ENCODE measurements at regions not wholly inside any gene's neighbourhood (a gene's known extent, or its start where the extent isn't known, plus 50 kb on each side); places are given as distances from the start of the nearest gene placed in this dataset.

DNA sequence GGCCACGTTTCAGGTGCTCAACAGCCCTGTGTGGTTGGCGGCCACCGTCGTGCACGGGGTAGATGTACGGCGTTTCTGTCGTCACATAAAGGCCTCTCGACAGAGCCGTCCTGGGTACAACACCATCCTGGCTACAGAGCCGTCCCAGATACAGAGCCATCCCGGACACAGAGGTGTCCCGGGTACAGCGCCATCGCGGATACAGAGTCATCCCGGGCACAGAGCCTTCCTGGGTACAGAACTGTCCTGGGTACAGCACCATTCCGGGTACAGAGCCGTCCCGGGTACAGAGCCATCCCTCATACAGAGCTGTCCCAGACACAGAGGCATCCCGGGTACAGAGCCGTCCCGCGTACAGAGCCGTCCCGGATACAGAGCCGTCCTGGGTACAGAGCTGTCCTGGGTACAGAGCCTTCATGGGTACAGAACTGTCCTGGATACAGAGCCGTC, 222.7 kb upstream of the SOX1 start:
- H3K27me3 Mint-ChIP-seq, result peaks cover 12% of the 10 kb centered on the region
- DNase-seq (no peak), ATAC-seq (no peak)
- no peak overlapping the region for H3K4me3 Mint-ChIP-seq
- no peak overlapping the region for H3K27ac Mint-ChIP-seq
- no peaks in the 10 kb centered on the region for H3K36me3 Mint-ChIP-seq (ENCODE audit: low read depth)
- H3K9me3 ChIP-seq (ENCODE audit: control insufficient read depth, low read length, poor library complexity, severe bottlenecking), result no peaks in the 10 kb centered on the region
- H3K4me1 Mint-ChIP-seq, result no peaks in the 10 kb centered on the region

DNA sequence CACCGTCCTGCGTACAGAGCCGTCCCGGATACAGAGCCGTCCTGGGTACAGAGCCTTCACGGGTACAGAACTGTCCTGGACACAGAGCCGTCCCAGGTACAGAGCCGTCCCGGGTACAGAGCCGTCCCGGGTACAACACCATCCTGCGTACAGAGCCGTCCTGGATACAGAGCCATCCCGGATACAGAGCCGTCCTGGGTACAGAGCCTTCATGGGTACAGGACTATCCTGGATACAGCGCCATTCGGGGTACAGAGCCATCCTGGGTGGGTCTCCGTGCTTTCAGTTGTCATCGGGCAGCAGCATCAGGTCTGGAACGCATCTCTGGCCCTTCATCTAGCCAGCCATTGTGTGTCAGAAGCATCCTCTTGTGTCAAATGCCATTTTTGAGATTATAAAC, 222.3 kb upstream of the SOX1 start:
- no peaks in the 10 kb centered on the region for H3K4me1 Mint-ChIP-seq
- no peak overlapping the region for H3K27ac Mint-ChIP-seq
- H3K27me3 Mint-ChIP-seq, result peaks cover 12% of the 10 kb centered on the region
- ATAC-seq (no peak), DNase-seq (no peak)
- no peak overlapping the region for H3K4me3 Mint-ChIP-seq
- H3K9me3 ChIP-seq (ENCODE audit: control insufficient read depth, low read length, poor library complexity, severe bottlenecking), result no peaks in the 10 kb centered on the region
- no peaks in the 10 kb centered on the region for H3K36me3 Mint-ChIP-seq (ENCODE audit: low read depth)

DNA sequence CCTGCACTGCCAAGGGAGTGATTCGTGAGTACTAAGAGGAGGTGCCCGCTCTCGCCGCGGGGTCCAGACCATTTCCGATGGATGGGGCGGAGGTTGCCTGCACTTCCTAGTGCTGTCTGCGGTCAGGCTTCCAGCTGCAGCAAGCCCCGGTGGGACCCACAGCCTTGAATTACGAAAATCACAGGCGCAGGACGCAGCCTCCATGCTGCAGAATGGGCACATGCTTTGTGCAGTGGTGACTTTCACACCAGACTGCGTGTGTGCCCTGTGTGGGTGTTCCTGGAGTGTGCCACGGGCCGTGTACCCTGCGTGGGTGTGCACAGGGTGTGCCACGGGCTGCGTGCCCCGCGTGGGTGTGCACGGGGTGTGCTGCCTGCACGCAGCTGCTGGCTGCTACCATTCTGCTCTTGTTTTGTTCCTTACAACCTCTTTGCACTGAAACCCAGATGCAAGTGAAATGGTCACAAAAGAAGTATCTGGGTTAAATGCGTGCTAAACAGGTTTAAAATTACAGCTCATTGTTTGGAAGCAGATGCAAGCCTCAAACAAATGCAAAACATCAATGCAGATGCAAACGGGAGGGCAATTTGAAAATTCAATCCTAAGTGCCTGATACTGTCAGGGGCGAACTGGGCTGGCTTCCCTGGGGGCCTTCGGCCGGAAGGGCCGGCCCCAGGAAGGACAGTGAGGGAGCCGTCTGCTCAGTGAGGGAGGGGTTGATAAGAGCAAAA, 221.2 kb upstream of the SOX1 start:
- H3K27ac Mint-ChIP-seq, result no peak overlapping the region
- no peak overlapping the region for H3K4me3 Mint-ChIP-seq
- H3K36me3 Mint-ChIP-seq (ENCODE audit: low read depth), result no peaks in the 10 kb centered on the region
- peaks cover 12% of the 10 kb centered on the region for H3K27me3 Mint-ChIP-seq
- ATAC-seq, result no peak
- no peaks in the 10 kb centered on the region for H3K4me1 Mint-ChIP-seq
- no peak for DNase-seq
- no peaks in the 10 kb centered on the region for H3K9me3 ChIP-seq (ENCODE audit: control insufficient read depth, low read length, poor library complexity, severe bottlenecking)

DNA sequence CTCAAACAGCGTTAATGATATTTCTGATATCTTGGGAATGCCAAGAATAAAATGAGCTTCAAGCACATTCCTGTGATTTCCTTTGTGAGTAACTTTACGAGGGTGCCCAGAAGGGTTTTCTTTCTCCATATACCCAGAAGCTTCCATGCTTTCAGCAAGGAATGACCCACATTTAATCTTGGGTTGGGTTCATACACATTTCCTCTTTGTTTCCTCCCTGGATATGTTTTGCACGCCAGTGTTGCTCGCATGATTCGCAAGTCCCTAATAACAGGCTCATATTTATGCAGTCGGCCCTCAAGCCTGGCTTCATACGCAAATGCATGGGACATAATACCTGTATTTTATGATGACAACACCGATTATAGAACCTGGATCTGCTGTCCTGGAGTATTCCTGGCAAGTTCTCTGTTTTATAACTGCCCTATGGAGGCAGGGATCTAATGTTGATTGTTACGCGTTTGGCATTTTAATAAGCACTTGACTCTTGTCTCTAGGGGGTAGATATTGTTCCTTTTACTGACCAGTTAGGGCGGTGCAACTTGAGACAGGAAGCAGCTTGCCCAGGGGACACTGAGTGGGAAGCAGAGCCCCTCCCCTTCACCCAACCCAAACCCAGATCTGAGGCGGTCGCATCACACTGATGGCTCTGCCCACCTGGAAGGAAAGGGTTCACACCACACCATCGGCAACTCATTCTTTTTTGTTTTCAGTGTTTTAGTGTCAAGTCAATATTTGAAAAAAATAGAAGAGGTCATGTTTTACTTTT, 220.4 kb upstream of the SOX1 start:
- no peak overlapping the region for H3K27ac Mint-ChIP-seq
- no peaks in the 10 kb centered on the region for H3K9me3 ChIP-seq (ENCODE audit: control insufficient read depth, low read length, poor library complexity, severe bottlenecking)
- no peaks in the 10 kb centered on the region for H3K36me3 Mint-ChIP-seq (ENCODE audit: low read depth)
- ATAC-seq (no peak), DNase-seq (no peak)
- H3K4me3 Mint-ChIP-seq, result no peak overlapping the region
- no peaks in the 10 kb centered on the region for H3K4me1 Mint-ChIP-seq
- peaks cover 19% of the 10 kb centered on the region for H3K27me3 Mint-ChIP-seq

DNA sequence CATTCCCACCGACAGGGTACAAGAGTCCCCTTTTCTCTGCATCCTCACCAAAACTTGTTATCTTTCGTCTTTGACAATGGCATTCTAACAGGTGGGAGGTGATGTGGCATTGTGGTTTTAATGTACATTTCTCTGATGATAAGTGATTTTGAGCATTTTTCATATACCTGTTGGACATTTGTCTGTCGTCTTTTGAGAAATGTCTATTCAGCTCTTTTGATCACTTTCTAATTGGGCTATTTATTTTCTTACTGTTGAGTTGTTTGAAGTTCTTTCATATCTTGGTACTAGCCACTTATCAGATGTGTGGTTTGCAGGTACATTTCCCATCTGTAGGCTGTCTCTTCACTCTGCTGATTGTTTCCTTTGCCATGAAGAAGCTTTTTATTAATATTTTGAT, 219.0 kb upstream of the SOX1 start:
- no peak overlapping the region for H3K27ac Mint-ChIP-seq
- ATAC-seq, result no peak
- no peak for DNase-seq
- H3K9me3 ChIP-seq (ENCODE audit: control insufficient read depth, low read length, poor library complexity, severe bottlenecking), result no peaks in the 10 kb centered on the region
- H3K36me3 Mint-ChIP-seq (ENCODE audit: low read depth), result no peaks in the 10 kb centered on the region
- peaks cover 19% of the 10 kb centered on the region for H3K27me3 Mint-ChIP-seq
- no peaks in the 10 kb centered on the region for H3K4me1 Mint-ChIP-seq
- no peak overlapping the region for H3K4me3 Mint-ChIP-seq

DNA sequence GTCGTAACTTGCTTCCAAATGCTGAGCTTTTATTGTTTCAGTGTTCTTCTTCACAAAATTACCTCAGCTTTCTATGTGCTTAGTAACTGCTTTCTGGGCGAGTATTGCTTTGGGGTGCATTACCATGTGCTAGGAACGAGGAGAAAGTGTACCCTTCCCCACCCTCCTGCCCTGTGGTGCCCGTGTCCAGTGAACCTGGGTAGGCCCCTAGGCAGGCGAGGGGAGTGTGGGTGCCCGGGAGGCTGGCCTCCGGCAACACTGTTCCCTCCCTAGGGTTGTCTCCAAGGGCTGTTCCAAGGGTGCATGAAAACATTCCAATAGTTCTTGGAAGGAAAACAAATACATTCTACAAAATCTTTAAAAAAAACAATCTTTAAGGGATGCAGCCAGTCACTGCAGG, 216.5 kb upstream of the SOX1 start:
- Mint-ChIP-seq H3K4me3 (no peak overlapping the region), H3K36me3 (ENCODE audit: low read depth) (no peaks in the 10 kb centered on the region)
- no peak for ATAC-seq

DNA sequence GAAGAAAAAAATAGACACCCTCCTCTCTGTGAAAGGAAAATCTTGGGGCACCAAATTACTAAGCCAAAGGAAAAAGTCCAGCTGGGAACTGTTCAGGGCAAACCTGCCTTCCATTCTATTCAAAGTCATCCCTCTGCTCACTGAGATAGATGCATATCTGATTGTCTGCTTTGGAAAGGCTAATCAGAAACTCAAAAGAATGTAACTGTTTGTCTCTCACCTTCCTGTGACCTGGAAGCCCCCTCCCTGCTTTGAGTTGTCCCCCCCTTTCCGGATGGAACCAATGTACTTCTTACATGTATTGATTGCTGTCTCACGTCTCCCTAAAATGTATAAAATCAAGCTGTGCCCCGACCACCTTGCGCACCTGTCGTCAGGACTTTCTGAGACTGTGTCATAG, 216.0 kb upstream of the SOX1 start:
- DNase-seq, result no peak
- H3K27me3 Mint-ChIP-seq, result peaks cover 19% of the 10 kb centered on the region
- H3K27ac Mint-ChIP-seq, result no peak overlapping the region
- H3K4me3 Mint-ChIP-seq, result no peak overlapping the region
- H3K9me3 ChIP-seq (ENCODE audit: control insufficient read depth, low read length, poor library complexity, severe bottlenecking), result no peaks in the 10 kb centered on the region
- H3K4me1 Mint-ChIP-seq, result no peaks in the 10 kb centered on the region
- no peak for ATAC-seq
- H3K36me3 Mint-ChIP-seq (ENCODE audit: low read depth), result no peaks in the 10 kb centered on the region

More for the DNA sequence above, 216.5 kb upstream of the SOX1 start:
- Mint-ChIP-seq H3K27ac (no peak overlapping the region), H3K27me3 (peaks cover 19% of the 10 kb centered on the region), H3K4me1 (no peaks in the 10 kb centered on the region)
- no peaks in the 10 kb centered on the region for H3K9me3 ChIP-seq (ENCODE audit: control insufficient read depth, low read length, poor library complexity, severe bottlenecking)
- DNase-seq, result no peak

DNA sequence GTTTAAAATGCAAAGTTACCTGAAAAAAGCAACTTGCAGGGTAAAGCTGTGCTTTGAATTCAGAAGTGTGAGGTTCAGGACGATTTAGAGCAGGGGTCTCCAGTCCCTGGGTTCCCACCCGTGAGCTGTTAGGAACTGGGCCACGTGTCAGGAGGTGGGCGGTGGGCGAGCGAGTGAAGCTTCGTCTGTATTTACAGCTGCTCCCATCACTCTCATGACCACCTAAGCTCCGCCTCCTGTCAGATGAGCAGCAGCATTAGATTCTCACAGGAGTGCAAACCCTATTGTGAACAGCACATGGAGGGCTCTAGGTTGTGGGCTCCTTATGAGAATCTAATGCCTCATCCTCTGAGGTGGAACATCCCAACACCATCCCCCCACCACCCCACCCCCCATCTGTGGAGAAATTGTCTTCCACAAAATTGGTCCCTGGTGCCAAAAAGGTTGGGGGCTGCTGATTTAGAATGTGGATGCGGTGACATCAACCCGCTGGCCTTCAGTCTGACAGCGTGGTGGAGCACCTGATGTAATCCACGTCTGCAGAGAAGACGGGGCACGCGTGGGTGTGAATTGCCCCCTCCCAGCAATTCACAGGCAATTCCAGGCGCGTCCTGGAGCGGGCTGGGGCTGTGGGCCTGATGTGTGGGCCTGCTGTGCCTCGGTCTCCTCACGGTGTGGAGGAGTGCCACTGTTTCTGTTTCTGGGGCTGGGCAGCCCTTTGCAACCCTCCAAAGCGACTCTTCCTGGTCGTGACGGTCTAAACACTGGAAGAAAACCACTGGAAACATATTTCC, 214.0 kb upstream of the SOX1 start:
- Mint-ChIP-seq H3K36me3 (ENCODE audit: low read depth) (no peaks in the 10 kb centered on the region), H3K27ac (no peak overlapping the region)
- no peak for ATAC-seq

DNA sequence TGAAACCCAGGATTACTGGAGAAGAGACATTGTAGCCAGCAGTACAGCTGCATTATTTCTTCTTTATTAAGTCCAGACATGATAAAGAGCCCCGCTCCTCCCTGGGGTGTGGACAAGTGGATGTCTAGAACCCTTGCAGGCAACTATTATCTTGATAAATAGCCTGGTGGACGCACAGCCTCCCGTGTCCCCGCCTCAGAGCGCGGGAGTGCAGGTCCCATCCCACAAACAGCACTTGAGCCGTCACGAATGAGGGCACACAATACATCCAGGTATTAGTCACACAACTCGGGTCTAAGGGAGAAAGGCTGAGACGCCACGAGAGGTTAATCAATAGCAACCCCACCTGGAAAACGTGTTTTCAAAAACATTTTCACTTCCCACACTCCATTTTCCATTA, 213.2 kb upstream of the SOX1 start:
- no peaks in the 10 kb centered on the region for H3K9me3 ChIP-seq (ENCODE audit: control insufficient read depth, low read length, poor library complexity, severe bottlenecking)
- peaks cover 12% of the 10 kb centered on the region for H3K27me3 Mint-ChIP-seq
- no peaks in the 10 kb centered on the region for H3K36me3 Mint-ChIP-seq (ENCODE audit: low read depth)
- no peaks in the 10 kb centered on the region for H3K4me1 Mint-ChIP-seq
- no peak for DNase-seq
- H3K4me3 Mint-ChIP-seq, result no peak overlapping the region
- ATAC-seq, result no peak
- H3K27ac Mint-ChIP-seq, result no peak overlapping the region

More for the DNA sequence above, 214.0 kb upstream of the SOX1 start:
- H3K9me3 ChIP-seq (ENCODE audit: control insufficient read depth, low read length, poor library complexity, severe bottlenecking), result no peaks in the 10 kb centered on the region
- Mint-ChIP-seq H3K4me1 (no peaks in the 10 kb centered on the region), H3K27me3 (peaks cover 12% of the 10 kb centered on the region), H3K4me3 (no peak overlapping the region)
- no peak for DNase-seq

DNA sequence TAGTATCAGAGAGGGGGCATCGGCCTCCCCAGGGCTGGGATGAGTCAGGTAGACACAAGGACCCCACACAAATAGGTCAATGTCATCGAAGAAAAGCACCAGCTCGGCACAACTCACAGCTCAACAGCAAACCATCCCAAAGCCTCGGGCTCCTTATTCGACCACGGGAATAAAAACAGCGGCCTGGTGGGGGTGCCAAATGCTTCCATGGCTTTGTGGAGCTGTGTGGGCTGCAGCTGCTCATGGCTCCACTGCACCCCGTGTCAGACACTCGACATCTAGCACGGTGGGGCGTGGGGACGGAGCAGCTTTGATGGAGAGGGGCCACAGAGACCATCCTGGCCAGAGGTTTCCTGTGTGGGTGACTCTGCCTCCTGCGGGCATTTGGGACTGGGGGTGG, 212.5 kb upstream of the SOX1 start:
- no peak for ATAC-seq
- H3K27ac Mint-ChIP-seq, result no peak overlapping the region
- peaks cover 12% of the 10 kb centered on the region for H3K27me3 Mint-ChIP-seq
- H3K4me1 Mint-ChIP-seq, result no peaks in the 10 kb centered on the region
- DNase-seq, result no peak
- H3K9me3 ChIP-seq (ENCODE audit: control insufficient read depth, low read length, poor library complexity, severe bottlenecking), result no peaks in the 10 kb centered on the region
- H3K4me3 Mint-ChIP-seq, result no peak overlapping the region
- H3K36me3 Mint-ChIP-seq (ENCODE audit: low read depth), result no peaks in the 10 kb centered on the region

DNA sequence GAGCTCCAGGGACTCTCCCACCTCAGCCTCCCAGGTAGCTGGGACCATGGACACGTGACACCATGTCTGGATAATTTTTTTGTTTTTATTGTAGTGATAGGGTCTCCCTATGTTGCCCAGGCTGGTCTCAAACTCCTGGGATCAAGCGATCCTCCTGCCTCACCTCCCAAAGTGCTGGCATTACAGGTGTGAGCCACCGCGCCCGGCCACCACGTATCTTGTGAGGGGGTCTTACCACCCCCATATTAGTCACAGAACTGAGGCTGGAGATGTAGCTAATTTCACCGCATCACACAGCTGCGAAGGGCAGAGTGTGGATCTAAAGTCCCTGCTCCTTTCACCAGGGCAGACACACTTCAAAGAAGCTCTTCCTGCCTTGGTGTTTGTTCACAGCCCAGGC, 211.8 kb upstream of the SOX1 start:
- Mint-ChIP-seq H3K27ac (no peak overlapping the region), H3K36me3 (ENCODE audit: low read depth) (no peaks in the 10 kb centered on the region), H3K27me3 (peaks cover 12% of the 10 kb centered on the region), H3K4me1 (no peaks in the 10 kb centered on the region), H3K4me3 (no peak overlapping the region)
- DNase-seq, result no peak
- no peaks in the 10 kb centered on the region for H3K9me3 ChIP-seq (ENCODE audit: control insufficient read depth, low read length, poor library complexity, severe bottlenecking)
- no peak for ATAC-seq

DNA sequence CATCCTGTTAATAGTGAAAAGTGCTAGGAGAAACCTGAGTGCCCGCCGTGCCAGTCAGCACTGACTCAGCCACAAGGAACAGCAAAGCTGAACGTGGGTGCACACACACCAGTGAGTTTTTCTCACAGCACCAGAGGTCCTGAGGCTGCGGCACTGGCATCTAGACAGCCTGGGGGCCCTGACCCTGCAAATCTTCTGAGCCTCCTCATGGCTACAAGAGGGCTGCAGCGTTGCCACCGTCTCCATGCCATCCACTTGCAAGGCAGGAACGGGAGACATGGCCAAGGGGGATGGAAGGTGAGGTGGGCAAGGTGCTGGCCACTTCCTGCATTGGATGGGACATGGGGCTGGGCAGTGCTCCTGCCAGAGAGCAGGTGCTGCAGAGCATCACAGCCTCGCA, 211.2 kb upstream of the SOX1 start:
- no peak overlapping the region for H3K27ac Mint-ChIP-seq

DNA sequence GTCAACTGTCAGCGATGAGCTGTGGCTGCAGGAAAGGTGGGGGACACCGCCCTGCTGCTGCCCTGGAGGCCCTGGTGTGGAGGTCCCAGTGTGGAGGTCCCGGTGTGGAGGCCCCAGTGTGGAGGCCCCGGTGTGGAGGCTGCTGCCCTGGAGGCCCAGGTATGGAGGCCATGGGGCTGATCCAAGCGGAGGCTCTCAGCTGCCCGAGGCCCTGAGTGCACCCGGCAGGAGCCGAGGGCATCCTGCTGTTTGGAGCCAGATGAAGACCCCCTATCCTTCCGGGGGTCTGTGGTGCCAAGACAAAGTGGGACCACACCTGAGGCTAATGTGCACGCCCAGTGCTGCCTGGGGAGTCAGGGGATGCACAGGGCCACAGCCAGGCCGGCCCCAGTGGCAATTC, 210.4 kb upstream of the SOX1 start:
- no peak for DNase-seq
- Mint-ChIP-seq H3K27ac (no peak overlapping the region), H3K36me3 (ENCODE audit: low read depth) (no peaks in the 10 kb centered on the region), H3K4me1 (no peaks in the 10 kb centered on the region), H3K4me3 (no peak overlapping the region), H3K27me3 (peaks cover 5% of the 10 kb centered on the region)
- no peaks in the 10 kb centered on the region for H3K9me3 ChIP-seq (ENCODE audit: control insufficient read depth, low read length, poor library complexity, severe bottlenecking)
- ATAC-seq, result no peak

More for the DNA sequence above, 211.2 kb upstream of the SOX1 start:
- Mint-ChIP-seq H3K4me1 (no peaks in the 10 kb centered on the region), H3K4me3 (no peak overlapping the region), H3K27me3 (peaks cover 11% of the 10 kb centered on the region), H3K36me3 (ENCODE audit: low read depth) (no peaks in the 10 kb centered on the region)
- no peak for DNase-seq
- H3K9me3 ChIP-seq (ENCODE audit: control insufficient read depth, low read length, poor library complexity, severe bottlenecking), result no peaks in the 10 kb centered on the region
- ATAC-seq, result no peak

Measured in T-helper 17 cell (primary cell).